SU-DHL-6 (cell line): ENCODE measurements at regions not wholly inside any gene's neighbourhood (a gene's known extent, or its start where the extent isn't known, plus 50 kb on each side); places are given as distances from the start of the nearest gene placed in this dataset.

Source experiments
- H2AFZ ChIP-seq: fragments of 200-600 bp; sonication (generic); 2 replicates; pipeline ENCODE4 v1.6.1; 2014; ENCODE audit warnings: low read depth, mild to moderate bottlenecking, moderate library complexity, mixed read lengths, antibody characterized with exemption, low read length; ENCODE audit not compliant: severe bottlenecking
- H3F3A ChIP-seq: fragments of 200-600 bp; shearing (Covaris generic); 2 replicates; pipeline ENCODE4 v1.6.0; 2016; ENCODE audit warnings: antibody characterized with exemption, mild to moderate bottlenecking; ENCODE audit not compliant: insufficient read depth
- H3K27ac ChIP-seq: fragments of 200-600 bp; sonication (generic); 2 replicates; pipeline ENCODE4 v1.5.1; 2016; ENCODE audit warnings: low read depth, mild to moderate bottlenecking, low read length, moderate library complexity, mixed read lengths
- H3K27me3 ChIP-seq: fragments of 200-600 bp; sonication (generic), shearing (Covaris generic); 2 replicates; pipeline ENCODE4 v1.6.0; 2014; ENCODE audit warnings: mild to moderate bottlenecking, low read length
- H3K36me3 ChIP-seq: fragments of 200-600 bp; sonication (generic); 2 replicates; pipeline ENCODE4 v1.6.1; 2014; ENCODE audit warnings: mild to moderate bottlenecking, low read length, mixed read lengths
- H3K4me2 ChIP-seq: fragments of 300-600, 200-600 bp; shearing (Covaris generic), sonication (generic); 2 replicates; pipeline ENCODE4 v1.6.0; 2014; ENCODE audit warnings: low read length, low read depth, mild to moderate bottlenecking; ENCODE audit not compliant: poor library complexity, severe bottlenecking
- H3K4me3 ChIP-seq: fragments of 200-600 bp; sonication (generic); 2 replicates; pipeline ENCODE4 v1.5.1; 2014; ENCODE audit warnings: antibody characterized with exemption, low read length, mild to moderate bottlenecking, mixed read lengths; ENCODE audit not compliant: insufficient read depth, poor library complexity, severe bottlenecking
- H3K79me2 ChIP-seq: fragments of 200-600 bp; sonication (generic); 2 replicates; pipeline ENCODE4 v1.6.1; 2014; ENCODE audit warnings: mild to moderate bottlenecking, low read length, moderate library complexity; ENCODE audit not compliant: insufficient read depth
- H3K9ac ChIP-seq: fragments of 200-600 bp; sonication (generic); 2 replicates; pipeline ENCODE4 v1.7.0; 2014; ENCODE audit warnings: mild to moderate bottlenecking, low read length
- H3K9me2 ChIP-seq: fragments of 200-600 bp; sonication (generic); replicated peaks from 2 replicates; pipeline ENCODE4 v1.6.1; 2014; ENCODE audit warnings: low read length; ENCODE audit not compliant: insufficient read depth
- H3K9me3 ChIP-seq: fragments of 200-600 bp; sonication (generic); 2 replicates; pipeline ENCODE4 v1.6.1; 2014; ENCODE audit warnings: low read length, mixed read lengths; ENCODE audit not compliant: insufficient read depth
- H4K20me1 ChIP-seq: fragments of 200-600 bp; sonication (generic); 2 replicates; pipeline ENCODE4 v1.6.1; 2014; ENCODE audit warnings: low read depth, mild to moderate bottlenecking, antibody characterized with exemption, low read length, moderate library complexity, mixed read lengths
- CTCF ChIP-seq: fragments of 200-600 bp; sonication (generic); IDR thresholded peaks from one replicate; pipeline ENCODE4 v1.5.1; 2017; ENCODE audit warnings: antibody characterized with exemption, mild to moderate bottlenecking, low read length, moderate library complexity; ENCODE audit not compliant: insufficient read depth, poor library complexity, severe bottlenecking
- EZH2phosphoT487 ChIP-seq: fragments of 200-600 bp; sonication (generic), shearing (Covaris generic); conservative IDR thresholded peaks from 2 replicates; pipeline ENCODE4 v1.6.1; 2018; ENCODE audit warnings: mild to moderate bottlenecking, antibody characterized with exemption, low read length, moderate library complexity, mixed read lengths

- H3F3A ChIP-seq: no peaks in the 10 kb centered on the region
- no peak for TF ChIP-seq EZH2phosphoT487
- TF ChIP-seq CTCF: no peak
- no peak overlapping the region for H3K4me2 ChIP-seq
- no peaks in the 10 kb centered on the region for H3K36me3 ChIP-seq
- no peak overlapping the region for H2AFZ ChIP-seq
- no peak overlapping the region for H3K9ac ChIP-seq
- H3K4me3 ChIP-seq: no peak overlapping the region
- no peak overlapping the region for H3K27ac ChIP-seq
- H3K9me2 ChIP-seq: no peaks in the 10 kb centered on the region
- no peaks in the 10 kb centered on the region for H3K79me2 ChIP-seq
- no peaks in the 10 kb centered on the region for H4K20me1 ChIP-seq
- no peaks in the 10 kb centered on the region for H3K9me3 ChIP-seq
- H3K27me3 ChIP-seq: no peaks in the 10 kb centered on the region
These were observed 190.1 kb downstream of the HLX start for GRCh38 chr1:221069178-221069903.

DNA sequence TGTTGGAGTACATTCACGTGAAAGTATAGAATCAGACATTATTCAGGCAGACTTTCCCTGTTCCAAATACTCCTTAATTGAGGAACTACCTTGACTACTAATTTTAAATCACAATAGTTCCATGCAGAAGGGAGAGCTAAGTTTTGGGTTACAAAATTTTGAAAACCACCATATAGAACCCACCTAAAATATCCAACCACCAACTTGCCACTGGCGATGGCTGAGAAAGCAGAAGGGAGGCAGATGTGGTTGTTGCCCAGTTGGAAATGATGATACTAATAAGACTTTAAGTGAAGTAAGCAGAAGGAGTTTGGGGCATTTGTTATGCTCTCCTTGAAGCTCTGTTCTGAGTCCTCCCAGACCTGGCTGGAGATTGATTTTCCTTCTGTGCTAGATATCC, 190.7 kb downstream of the HLX start:
- no peaks in the 10 kb centered on the region for H3K27me3 ChIP-seq
- H2AFZ ChIP-seq: no peak overlapping the region
- TF ChIP-seq EZH2phosphoT487 (no peak), CTCF (no peak)
- H3K4me2 ChIP-seq: no peak overlapping the region
- no peaks in the 10 kb centered on the region for H3K36me3 ChIP-seq
- H3K79me2 ChIP-seq: no peaks in the 10 kb centered on the region
- no peak overlapping the region for H3K27ac ChIP-seq
- no peaks in the 10 kb centered on the region for H3K9me2 ChIP-seq
- H3K9ac ChIP-seq: no peak overlapping the region
- H3K4me3 ChIP-seq: no peak overlapping the region
- H3F3A ChIP-seq: no peaks in the 10 kb centered on the region
- H4K20me1 ChIP-seq: no peaks in the 10 kb centered on the region
- no peaks in the 10 kb centered on the region for H3K9me3 ChIP-seq

- Histone ChIP-seq H3K9ac (no peak overlapping the region), H3K9me3 (no peaks in the 10 kb centered on the region), H3K36me3 (no peaks in the 10 kb centered on the region), H3F3A (no peaks in the 10 kb centered on the region), H2AFZ (no peak overlapping the region), H3K79me2 (no peaks in the 10 kb centered on the region), H3K27me3 (no peaks in the 10 kb centered on the region), H3K9me2 (no peaks in the 10 kb centered on the region), H3K27ac (no peak overlapping the region), H3K4me3 (no peak overlapping the region), H4K20me1 (no peaks in the 10 kb centered on the region), H3K4me2 (no peak overlapping the region)
- TF ChIP-seq CTCF (no peak), EZH2phosphoT487 (no peak)
These were observed 192.5 kb downstream of the HLX start for GRCh38 chr1:221071777-221072176.
